ENCODE measurements at regions not wholly inside any gene's neighbourhood (a gene's known extent, or its start where the extent isn't known, plus 50 kb on each side); places are given as distances from the start of the nearest gene placed in this dataset.
"Not testable (repeated sequence)": the region's sequence is repeated elsewhere in the genome, so short reads cannot be mapped to it uniquely, and the experiment has no call there.

- Mint-ChIP-seq H3K4me1 (0 out of 2 replicates have a peak, but pooled peaks cover 5% of the 10 kb centered on the region), H3K27ac (no peak overlapping the region), H3K36me3 (peaks cover 10% of the 10 kb centered on the region), H3K9me3 (peaks cover 8% of the 10 kb centered on the region), H3K27me3 (ENCODE audit: low read depth) (no peaks in the 10 kb centered on the region), H3K4me3 (no peak overlapping the region)
- DNase-seq (ENCODE audit: low spot score) (no peak), ATAC-seq (no peak)
- no peak for TF ChIP-seq CREB1 (CRISPR knock-in tag; IDR thresholded peaks at IDR 0.05)
- TF ChIP-seq, protein P1, sequence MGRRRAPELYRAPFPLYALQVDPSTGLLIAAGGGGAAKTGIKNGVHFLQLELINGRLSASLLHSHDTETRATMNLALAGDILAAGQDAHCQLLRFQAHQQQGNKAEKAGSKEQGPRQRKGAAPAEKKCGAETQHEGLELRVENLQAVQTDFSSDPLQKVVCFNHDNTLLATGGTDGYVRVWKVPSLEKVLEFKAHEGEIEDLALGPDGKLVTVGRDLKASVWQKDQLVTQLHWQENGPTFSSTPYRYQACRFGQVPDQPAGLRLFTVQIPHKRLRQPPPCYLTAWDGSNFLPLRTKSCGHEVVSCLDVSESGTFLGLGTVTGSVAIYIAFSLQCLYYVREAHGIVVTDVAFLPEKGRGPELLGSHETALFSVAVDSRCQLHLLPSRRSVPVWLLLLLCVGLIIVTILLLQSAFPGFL (CRISPR knock-in tag; IDR thresholded peaks at IDR 0.05; ENCODE audit: borderline replicate concordance): no peak
- TF ChIP-seq ZNF219 (CRISPR knock-in tag; IDR thresholded peaks at IDR 0.05; ENCODE audit: borderline replicate concordance): no peak
- TF ChIP-seq TCF7 (CRISPR knock-in tag; IDR thresholded peaks at IDR 0.05; ENCODE audit: low read depth): no peak
- no peak for TF ChIP-seq TP53 (CRISPR knock-in tag; IDR thresholded peaks at IDR 0.05)
- TF ChIP-seq GTF2I (CRISPR knock-in tag; conservative IDR thresholded peaks at IDR 0.05): no peak
- TF ChIP-seq ERG (CRISPR knock-in tag; IDR thresholded peaks at IDR 0.05): no peak
- no peak for TF ChIP-seq ATF1 (CRISPR knock-in tag; IDR thresholded peaks at IDR 0.05)
- TF ChIP-seq MAX (CRISPR knock-in tag; IDR thresholded peaks at IDR 0.05): no peak
- no peak for TF ChIP-seq ZNF671 (CRISPR knock-in tag; IDR thresholded peaks at IDR 0.05)
- TF ChIP-seq ELF4 (CRISPR knock-in tag; IDR thresholded peaks at IDR 0.05; ENCODE audit: low read depth): no peak
- TF ChIP-seq, protein P2, sequence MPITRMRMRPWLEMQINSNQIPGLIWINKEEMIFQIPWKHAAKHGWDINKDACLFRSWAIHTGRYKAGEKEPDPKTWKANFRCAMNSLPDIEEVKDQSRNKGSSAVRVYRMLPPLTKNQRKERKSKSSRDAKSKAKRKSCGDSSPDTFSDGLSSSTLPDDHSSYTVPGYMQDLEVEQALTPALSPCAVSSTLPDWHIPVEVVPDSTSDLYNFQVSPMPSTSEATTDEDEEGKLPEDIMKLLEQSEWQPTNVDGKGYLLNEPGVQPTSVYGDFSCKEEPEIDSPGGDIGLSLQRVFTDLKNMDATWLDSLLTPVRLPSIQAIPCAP (CRISPR knock-in tag; IDR thresholded peaks at IDR 0.05): no peak
- TF ChIP-seq SMAD4 (CRISPR knock-in tag; IDR thresholded peaks at IDR 0.05): no peak
- no peak for TF ChIP-seq ZNF232 (CRISPR knock-in tag; IDR thresholded peaks at IDR 0.05)
- no peak for TF ChIP-seq MYBL2 (CRISPR knock-in tag; IDR thresholded peaks at IDR 0.05)
- TF ChIP-seq TEAD4 (CRISPR knock-in tag; IDR thresholded peaks at IDR 0.05): no peak
- no peak for TF ChIP-seq ATF3 (CRISPR knock-in tag; conservative IDR thresholded peaks at IDR 0.05)
- no peak for TF ChIP-seq RELA (CRISPR knock-in tag; IDR thresholded peaks at IDR 0.05; ENCODE audit: borderline replicate concordance)
- ChIA-PET POLR2A (no interaction called here), CTCF (interaction anchor here (0.7 kb wide), 1 partner anchor 48 kb away, joined by 3 read pairs; no protein-coding TSS in a partner anchor)
Measured at GRCh38 chr1:184836934-184837895, 82.6 kb upstream of the EDEM3 start.

DNA sequence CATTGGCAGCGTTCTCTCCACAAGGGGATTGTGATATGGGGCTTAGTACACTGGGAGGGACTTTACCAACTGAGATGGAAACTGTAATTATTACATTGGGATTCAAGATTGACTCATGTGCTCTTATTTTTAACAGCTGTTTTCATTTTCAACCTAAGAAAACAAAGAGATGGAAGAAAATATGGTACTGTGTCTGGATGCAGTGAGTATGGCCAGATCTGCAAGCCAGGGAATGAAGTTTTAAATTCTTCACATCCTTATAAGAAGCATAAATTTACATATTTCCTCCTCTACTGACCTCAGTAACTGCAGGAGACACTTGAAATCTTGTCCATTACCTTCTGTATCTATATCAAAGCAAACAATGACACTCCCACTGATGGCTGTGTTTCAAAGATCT, 81.5 kb upstream of the EDEM3 start:
- Mint-ChIP-seq H3K36me3 (peaks cover 10% of the 10 kb centered on the region), H3K9me3 (peaks cover 8% of the 10 kb centered on the region), H3K27ac (no peak overlapping the region), H3K4me1 (no peaks in the 10 kb centered on the region), H3K27me3 (ENCODE audit: low read depth) (no peaks in the 10 kb centered on the region), H3K4me3 (no peak overlapping the region)
- CTCF ChIA-PET: no interaction called here
- DNase-seq (ENCODE audit: low spot score) (no peak), ATAC-seq (no peak)
- TF ChIP-seq, protein P3, sequence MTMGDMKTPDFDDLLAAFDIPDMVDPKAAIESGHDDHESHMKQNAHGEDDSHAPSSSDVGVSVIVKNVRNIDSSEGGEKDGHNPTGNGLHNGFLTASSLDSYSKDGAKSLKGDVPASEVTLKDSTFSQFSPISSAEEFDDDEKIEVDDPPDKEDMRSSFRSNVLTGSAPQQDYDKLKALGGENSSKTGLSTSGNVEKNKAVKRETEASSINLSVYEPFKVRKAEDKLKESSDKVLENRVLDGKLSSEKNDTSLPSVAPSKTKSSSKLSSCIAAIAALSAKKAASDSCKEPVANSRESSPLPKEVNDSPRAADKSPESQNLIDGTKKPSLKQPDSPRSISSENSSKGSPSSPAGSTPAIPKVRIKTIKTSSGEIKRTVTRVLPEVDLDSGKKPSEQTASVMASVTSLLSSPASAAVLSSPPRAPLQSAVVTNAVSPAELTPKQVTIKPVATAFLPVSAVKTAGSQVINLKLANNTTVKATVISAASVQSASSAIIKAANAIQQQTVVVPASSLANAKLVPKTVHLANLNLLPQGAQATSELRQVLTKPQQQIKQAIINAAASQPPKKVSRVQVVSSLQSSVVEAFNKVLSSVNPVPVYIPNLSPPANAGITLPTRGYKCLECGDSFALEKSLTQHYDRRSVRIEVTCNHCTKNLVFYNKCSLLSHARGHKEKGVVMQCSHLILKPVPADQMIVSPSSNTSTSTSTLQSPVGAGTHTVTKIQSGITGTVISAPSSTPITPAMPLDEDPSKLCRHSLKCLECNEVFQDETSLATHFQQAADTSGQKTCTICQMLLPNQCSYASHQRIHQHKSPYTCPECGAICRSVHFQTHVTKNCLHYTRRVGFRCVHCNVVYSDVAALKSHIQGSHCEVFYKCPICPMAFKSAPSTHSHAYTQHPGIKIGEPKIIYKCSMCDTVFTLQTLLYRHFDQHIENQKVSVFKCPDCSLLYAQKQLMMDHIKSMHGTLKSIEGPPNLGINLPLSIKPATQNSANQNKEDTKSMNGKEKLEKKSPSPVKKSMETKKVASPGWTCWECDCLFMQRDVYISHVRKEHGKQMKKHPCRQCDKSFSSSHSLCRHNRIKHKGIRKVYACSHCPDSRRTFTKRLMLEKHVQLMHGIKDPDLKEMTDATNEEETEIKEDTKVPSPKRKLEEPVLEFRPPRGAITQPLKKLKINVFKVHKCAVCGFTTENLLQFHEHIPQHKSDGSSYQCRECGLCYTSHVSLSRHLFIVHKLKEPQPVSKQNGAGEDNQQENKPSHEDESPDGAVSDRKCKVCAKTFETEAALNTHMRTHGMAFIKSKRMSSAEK (CRISPR knock-in tag; IDR thresholded peaks at IDR 0.05; ENCODE audit: borderline replicate concordance): no peak
- POLR2A ChIA-PET: no interaction called here

GRCh38 chr1:184833994-184834393, 79.3 kb upstream of the EDEM3 start:
- H3K27ac Mint-ChIP-seq; POLR2A ChIA-PET; DNase-seq (ENCODE audit: low spot score); ATAC-seq; CTCF ChIA-PET; H3K36me3 Mint-ChIP-seq; H3K27me3 Mint-ChIP-seq (ENCODE audit: low read depth); H3K9me3 Mint-ChIP-seq; H3K4me3 Mint-ChIP-seq; H3K4me1 Mint-ChIP-seq: not testable (repeated sequence)

Measured in WTC11 (cell line).